Fibroblast of villous mesenchyme (primary cell): ENCODE measurements at regions not wholly inside any gene's neighbourhood (a gene's known extent, or its start where the extent isn't known, plus 50 kb on each side); places are given as distances from the start of the nearest gene placed in this dataset.
"Not testable (repeated sequence)": the region's sequence is repeated elsewhere in the genome, so short reads cannot be mapped to it uniquely, and the experiment has no call there.

Source experiments
- DNase-seq: peaks from one replicate; pipeline ENCODE4 v3.0.0-alpha.2; 2010; ENCODE audit warnings: low read depth
- H3K4me3 ChIP-seq: 2 replicates; pipeline ENCODE4 v1.5.1; 2011; ENCODE audit warnings: low read depth, mild to moderate bottlenecking, low read length
- CTCF ChIP-seq: IDR thresholded peaks from 2 replicates; pipeline ENCODE4 v1.5.1; 2012; ENCODE audit warnings: low read depth, mild to moderate bottlenecking, low read length; ENCODE audit not compliant: insufficient read depth

- H3K4me3 ChIP-seq = no peak overlapping the region
- no peak for DNase-seq
- TF ChIP-seq CTCF = no peak
These were observed 78.8 kb upstream of the GRIN2A start for GRCh38 chr16:10261077-10261476.

GRCh38 chr16:10261526-10261925 is 79.3 kb upstream of the GRIN2A start:
- not testable (repeated sequence) for H3K4me3 ChIP-seq, DNase-seq

- no peak for TF ChIP-seq CTCF
- no peak for DNase-seq
- H3K4me3 ChIP-seq = no peak overlapping the region
These were observed 80.3 kb upstream of the GRIN2A start for GRCh38 chr16:10262377-10263132.

- TF ChIP-seq CTCF = no peak
- no peak for DNase-seq
- no peak overlapping the region for H3K4me3 ChIP-seq
These were observed 83.8 kb upstream of the GRIN2A start for GRCh38 chr16:10265770-10266615.

GRCh38 chr16:10266809-10267208 is 84.6 kb upstream of the GRIN2A start:
- H3K4me3 ChIP-seq = no peak overlapping the region
- DNase-seq = no peak
- no peak for TF ChIP-seq CTCF

GRCh38 chr16:10269632-10270031 is 87.4 kb upstream of the GRIN2A start:
- DNase-seq = no peak
- TF ChIP-seq CTCF = no peak
- no peak overlapping the region for H3K4me3 ChIP-seq

- not testable (repeated sequence) for DNase-seq, H3K4me3 ChIP-seq
These were observed 90.1 kb upstream of the GRIN2A start for GRCh38 chr16:10272250-10272854.

- not testable (repeated sequence) for H3K4me3 ChIP-seq, DNase-seq
These were observed 93.2 kb upstream of the GRIN2A start for GRCh38 chr16:10275214-10275996.
